CD4-positive, alpha-beta T cell treated with Interleukin-6 for 4 hours (primary cell): ENCODE measurements at regions not wholly inside any gene's neighbourhood (a gene's known extent, or its start where the extent isn't known, plus 50 kb on each side); places are given as distances from the start of the nearest gene placed in this dataset.
"Not testable (repeated sequence)": the region's sequence is repeated elsewhere in the genome, so short reads cannot be mapped to it uniquely, and the experiment has no call there.

ENCODE experiments used
- DNase-seq: peaks from one replicate; pipeline ENCODE4 v3.0.0-alpha.2; 2020; ENCODE audit warnings: mixed read lengths

DNA sequence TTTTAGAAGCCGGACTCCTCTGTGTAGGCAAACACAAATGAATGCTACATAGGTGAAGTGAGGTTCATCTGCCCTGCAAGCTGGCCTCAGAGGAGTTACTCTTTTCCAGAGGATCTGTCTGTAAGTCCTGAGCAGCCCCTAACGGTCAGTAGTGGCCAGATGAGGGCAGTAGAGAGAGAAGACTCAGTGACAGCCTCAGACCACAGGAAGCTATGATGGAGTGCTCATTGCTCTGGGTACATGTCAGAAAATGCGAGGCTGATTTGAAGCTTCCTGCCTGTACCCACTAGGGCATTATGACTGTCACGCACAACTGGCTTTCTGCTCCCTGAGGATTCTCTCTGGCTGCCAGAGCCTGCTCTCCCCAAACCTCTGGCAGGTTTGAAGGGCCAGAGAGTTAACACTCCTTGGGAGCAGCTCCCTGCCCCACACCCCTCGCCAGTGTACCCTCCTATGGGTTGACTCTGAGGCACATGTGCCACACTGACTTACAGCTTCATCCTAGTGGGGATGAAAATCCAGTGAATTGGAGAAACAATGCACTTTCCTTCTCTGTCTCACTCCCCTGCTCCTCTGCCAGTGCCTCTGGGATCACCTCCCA is 141.5 kb downstream of the GABRG2 start:
- DNase-seq, result no peak

DNA sequence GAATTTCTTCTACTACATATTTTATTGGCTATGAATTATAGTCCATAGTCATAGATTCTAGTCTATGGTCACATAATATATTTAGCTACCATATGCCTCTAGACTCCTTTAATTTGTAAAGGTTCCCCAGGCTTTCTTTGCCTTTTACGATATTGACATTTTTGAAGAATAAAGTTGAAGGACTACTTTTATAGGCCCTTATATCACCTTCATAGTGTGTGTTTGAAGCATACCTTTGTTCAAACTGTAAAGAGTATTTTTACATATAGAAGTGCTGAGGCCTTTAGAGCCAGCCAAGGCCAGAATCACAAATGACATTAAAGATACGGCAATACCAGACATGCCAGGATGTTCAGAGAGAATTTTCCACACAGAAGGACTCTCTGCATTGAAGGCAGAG is 147.0 kb downstream of the GABRG2 start:
- no peak for DNase-seq

DNA sequence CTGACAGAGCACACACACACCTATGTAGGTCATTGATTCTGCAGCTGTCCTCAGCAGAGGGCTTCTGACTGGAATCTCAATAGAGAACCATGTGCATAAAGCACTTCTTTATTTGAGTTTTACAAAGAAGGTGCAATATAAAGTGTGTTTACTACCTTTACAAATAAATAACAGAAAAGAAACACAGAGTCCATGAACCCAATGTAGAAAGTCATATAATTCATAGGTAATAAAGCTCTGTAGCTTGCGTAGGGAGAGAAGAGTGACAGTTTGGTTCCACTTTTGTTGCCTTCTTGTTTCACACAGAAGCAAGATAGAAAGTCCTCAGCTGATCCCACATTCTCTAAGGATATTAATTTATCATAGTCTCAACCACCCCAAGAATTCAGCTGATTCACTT is 149.5 kb downstream of the GABRG2 start:
- no peak for DNase-seq

DNA sequence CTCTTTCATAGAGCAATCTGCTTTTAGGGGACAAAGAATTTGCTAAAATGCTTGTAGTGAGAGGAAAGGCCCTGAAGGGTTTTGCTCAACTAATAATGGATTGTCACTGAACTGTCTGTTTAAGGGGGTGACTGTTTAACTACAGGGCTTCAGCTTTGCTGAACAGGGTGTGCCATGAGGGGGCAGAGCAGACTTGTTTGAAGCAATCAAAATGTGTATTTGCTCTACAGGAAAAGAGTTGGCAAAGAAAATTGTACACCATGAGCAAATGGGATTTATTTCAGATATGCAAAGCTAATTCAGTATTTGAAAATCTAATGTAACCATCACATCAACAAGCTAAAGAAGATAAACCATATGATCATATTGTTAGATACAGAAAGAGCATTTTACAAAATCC is 154.3 kb downstream of the GABRG2 start:
- DNase-seq, result no peak

DNA sequence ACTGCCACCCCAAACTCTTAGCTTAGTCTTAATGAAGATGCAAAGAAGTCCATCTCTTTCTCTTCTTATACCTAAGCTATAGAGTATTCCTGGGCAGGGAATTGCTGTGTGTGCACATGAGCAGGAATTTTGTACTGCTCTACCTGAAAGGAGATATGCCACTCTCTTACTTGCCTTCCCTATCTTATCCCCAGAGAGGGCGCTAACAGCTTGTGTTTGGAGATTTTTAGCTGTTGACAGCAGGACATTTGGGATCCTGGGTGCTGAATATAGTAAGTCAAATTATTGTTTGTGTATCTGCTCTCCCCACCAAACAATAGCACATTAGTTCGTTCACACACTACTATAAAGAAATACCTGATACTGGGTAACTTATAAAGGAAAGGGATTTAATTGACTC is 159.5 kb downstream of the GABRG2 start:
- DNase-seq, result no peak

DNA sequence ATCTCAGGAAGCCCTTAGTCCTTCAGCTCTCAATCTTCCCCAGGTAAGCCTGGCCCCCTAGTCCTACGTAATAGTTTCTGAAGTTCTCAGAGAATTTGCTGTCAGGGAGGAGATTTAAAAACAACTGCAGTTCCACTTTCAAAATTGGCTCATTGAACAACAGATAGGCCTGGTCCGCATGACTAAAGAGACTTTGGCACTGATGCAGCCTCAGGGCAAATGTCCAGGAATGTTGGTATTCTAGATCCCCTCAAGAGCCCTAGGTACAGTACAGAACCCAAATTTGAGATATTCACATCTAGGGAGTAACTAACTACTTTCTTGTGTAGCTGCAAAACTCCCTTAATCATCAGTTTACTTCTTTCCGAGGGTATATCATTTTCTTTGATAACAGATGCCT is 162.8 kb downstream of the GABRG2 start:
- no peak for DNase-seq

DNA sequence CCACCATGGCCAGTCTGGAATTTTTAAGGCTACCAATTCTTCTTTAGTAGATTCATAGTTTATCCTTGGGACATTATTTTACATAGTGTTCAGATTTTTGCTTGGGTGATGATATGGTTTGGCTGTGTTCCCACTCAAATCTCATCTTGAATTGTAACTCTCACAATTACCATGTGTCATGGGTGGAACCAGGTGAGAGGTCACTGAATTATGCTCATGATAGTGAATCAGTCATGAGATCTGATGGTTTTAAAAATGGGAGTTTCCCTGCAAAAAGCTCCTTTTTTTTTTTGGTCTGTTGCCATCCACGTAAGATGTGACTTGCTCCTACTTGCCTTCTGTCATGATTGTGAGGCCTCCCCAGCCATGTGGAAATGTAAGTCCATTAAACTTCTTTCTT is 163.9 kb downstream of the GABRG2 start:
- DNase-seq, result no peak

DNA sequence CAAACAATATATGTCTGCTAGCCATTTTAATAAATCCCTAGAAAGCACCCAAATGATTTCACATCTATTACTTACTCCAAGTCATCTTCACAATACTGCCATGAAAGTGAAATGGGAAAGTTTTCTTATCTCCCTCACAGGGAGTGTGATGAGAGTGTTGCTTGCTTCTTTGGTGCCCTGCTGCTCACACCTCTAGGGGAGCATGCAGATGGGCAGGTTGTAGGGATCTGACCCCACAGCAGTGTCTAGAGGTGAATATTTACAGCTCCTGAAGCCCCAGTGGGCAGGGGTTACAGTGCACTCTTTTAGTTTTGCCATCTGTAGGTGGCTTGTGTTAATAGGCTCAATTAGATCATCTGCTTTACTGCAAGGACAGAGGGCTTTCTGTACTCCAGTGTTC is 173.2 kb downstream of the GABRG2 start:
- DNase-seq, result no peak

DNA sequence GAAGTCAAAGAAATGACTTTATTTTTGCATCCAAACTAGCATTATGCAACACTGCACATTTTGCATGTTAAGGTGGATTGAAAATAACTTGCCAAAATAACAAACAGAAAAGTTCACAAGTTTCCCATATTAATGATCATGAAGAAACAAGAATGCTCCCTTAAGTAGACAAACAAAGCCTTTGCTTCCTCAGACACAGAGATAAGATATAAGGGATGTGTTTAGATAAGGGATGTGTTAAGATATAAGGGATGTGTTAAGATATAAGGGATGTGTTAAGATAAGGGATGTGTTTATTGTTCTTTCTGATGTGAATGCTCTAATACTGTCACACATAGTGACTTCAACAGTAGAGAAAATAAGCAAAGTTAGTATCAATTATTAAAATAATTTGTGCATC is 174.8 kb downstream of the GABRG2 start:
- no peak for DNase-seq

DNA sequence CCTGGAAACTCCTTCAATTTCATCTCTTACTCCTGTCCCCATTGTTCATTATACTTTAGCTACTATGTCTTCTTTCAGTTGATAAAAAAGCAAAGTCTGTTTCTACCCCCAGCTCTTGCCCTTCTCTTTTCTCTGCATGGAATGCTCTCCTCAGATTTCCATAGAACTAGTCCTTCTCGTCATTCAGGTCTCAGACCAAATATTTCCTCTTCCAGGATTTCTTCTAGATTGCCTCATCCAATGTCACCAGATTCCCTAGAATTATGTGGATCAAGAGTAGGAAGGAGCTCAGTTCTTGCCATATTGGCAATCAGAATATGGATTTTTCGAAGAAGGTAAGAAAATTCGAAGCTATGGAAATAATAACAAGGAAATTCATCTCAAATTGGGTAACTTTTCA is 176.1 kb downstream of the GABRG2 start:
- no peak for DNase-seq

DNA sequence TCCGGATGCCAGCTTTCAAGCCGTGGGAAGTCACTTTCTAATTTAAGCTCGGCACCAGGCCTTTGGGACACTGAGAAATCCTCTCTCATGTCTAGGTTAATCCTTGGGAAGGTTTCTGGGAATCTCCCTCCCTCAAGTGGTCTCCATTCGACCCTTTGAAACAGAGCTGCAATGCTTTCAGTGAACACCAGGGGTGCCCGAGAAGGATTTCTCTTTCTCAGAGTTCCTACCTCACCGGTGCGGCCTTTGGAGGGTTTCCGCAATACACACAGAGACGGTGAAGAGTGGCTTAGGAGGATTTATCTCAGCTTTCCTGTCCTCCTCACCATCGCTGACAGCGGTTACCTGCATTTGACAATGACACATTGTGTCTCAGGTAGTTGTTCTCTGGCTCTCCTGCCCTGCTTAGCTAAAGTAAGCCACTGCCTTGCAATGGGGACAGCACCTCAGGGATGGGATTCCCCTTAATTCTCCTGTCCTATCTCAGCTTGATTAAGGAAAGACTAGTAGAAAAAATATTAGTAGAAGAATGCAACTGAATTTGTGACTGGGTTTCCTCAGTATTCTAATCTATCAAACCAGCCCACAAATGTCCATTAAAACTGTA is 180.6 kb downstream of the GABRG2 start:
- no peak for DNase-seq

DNA sequence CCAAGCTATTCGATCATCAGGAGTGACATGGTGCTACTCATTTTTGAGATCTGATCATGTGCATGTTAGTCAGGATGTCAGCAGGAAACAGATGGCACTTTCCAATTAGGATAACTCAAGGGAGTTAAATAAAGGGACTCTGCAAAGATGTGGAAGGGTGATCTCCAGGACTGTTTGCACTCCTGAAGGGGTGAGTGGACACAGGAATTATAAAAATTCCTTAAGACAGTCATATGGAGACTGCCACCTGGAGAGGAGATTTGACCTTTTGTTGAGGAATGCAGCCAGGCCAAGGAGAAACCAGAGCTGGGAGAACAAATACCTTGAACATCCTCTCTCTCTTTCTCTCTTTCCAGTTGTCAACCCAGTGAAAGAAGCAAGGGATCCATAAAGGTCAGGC is 189.1 kb downstream of the GABRG2 start:
- no peak for DNase-seq

DNA sequence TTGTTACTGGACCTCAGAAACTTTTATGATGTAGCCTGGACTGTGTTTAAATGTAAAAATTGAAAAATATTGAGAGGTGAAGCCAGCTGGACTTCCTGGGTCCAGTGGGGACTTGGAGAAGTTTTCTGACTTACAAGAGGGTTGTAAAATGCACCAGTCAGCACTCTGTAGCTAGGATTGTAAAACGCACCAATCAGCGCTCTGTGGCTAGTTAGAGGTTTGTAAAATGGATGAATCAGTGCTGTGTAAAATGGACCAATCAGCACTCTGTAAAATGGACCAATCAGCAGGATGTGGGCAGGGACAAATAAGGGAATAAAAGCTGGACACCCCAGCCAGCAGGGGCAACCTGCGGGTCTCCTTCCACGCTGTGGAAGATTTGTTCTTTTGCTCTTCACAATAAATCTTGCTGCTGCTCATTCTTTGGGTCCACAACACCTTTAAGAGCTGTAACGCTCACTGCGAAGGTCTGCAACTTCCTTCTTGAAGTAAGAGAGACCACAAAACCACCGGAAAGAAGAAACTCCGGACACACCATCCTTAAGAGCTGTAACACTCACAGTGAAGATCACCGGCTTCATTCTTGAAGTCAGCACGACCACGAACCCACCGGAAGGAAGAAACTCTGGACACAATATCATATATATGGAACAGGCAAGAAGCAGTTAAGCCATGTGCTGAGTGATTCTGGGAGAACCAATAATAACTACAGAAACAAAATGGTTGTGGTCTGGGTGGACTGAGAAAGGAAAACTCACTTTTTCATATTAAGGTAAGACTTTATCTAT is 201.3 kb downstream of the GABRG2 start:
- DNase-seq, result no peak

DNA sequence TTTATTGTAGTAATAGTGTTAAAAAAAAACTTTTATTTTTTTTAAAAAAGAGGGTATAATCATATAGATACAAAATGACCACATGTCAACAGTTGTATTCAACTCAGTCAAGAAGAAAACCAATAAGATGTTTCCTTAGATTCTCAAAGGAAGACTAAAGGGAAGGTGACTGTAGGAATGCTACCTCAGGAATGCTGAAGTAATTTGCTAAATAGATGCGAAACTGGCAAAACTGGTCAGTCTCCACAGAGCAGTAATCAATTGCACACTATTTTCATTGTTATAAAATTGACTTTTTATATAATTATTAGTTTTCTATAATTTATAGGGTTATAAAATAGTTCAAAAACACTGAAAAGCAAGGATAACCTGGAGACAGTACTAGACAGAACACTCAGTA is 204.8 kb downstream of the GABRG2 start:
- no peak for DNase-seq

DNA sequence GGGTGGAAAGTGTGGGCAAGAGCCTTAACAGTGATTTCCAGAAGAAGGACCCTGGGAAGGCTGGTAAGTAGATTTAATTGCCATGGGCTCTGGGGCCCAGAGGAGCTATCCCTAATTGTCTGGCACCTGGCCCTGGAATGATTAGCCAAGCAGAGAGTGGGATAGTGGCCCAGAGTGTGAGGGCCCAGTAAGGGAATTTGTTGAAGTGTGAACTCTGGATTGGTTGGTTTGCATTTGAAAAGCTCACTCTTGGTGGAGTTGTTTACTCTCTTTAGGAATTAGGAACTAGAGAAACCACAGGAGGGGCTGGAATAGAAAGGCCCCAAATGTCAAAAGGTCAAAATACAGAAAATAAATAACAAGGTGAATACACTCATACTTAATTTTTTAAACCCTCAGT is 207.1 kb downstream of the GABRG2 start:
- DNase-seq, result no peak

DNA sequence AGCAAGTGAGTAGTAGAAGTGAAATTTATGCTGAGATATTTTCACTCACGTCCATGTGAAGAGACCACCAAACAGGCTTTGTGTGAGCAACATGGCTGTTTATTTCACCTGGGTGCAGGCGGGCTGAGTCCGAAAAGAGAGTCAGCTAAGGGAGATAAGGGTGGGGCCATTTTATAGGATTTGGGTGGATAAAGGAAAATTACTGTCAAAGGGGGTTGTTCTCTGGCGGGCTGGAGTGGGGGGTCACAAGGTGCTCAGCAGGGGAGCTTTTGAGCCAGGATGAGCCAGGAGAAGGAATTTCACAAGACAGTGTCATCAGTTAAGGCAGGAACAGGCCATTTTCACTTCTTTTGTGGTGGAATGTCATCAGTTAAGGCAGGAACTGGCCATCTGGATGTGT is 207.8 kb downstream of the GABRG2 start:
- not testable (repeated sequence) for DNase-seq

DNA sequence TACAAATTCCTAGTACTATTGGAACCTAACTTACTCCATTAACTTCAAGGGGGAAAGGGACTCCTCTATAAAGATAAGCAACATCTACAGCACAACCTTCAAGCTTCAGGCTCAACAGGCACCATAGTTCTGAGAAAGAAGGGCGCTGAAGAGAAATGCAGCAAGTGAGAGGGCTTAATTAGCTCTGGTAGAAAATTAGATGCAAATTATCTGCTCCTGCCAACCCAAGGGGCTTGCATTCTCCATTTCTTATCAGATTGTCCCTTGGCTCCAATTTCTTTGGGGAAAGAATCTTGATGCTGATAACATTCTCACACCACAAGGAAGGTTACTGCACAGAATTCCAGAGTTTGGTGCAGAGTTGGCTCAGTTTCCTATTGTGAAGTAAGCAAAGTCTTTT is 214.6 kb downstream of the GABRG2 start:
- no peak for DNase-seq

DNA sequence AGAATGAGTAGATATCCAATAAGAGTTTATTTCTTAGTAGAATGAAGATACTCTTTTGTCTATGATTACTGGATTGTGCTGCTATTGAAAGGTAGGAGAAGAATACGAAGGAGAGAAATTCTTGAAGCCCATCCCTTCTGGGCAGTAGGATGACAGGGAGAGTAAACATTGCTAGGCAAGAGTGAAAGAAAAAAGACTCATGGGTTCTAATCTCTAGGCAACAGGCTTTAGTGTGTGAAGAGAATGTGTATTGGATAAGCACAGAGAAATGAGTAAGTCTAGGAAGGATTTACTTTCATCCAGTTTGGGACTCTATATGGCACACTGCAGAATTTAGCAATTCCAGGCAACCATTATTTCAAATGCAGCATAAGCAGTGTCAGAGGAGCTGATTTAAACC is 216.0 kb downstream of the GABRG2 start:
- DNase-seq, result no peak

DNA sequence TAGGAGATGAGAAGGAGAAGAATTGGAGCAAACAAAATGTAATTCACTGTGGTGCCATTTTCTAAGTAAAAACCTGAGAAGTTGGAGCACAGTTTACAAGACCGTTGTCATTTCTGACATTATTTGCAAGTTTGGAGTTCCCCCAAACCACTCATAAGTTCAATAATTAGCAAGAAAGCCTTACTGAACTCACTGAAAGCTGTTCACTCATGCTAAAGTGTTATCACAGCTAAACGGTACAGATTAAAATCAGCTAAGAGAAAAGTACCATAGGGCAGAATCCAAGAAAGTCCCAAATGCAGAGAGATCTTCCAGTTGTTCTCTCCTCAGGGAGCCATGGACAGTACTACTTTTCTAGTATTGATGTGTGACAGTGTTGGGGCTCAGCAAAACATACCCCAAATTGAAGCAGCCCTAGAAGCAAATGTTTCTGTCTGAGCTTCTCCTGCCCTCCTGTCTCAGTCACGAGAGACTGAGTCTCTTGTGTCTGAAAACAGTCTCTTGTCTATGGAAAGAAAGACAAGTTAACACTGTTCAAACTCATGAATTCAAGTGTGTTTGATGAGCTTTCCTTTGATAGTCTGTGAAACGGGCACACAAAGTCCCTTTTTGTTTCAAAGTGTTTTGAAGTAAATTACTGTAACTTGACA is 221.2 kb downstream of the GABRG2 start:
- no peak for DNase-seq

DNA sequence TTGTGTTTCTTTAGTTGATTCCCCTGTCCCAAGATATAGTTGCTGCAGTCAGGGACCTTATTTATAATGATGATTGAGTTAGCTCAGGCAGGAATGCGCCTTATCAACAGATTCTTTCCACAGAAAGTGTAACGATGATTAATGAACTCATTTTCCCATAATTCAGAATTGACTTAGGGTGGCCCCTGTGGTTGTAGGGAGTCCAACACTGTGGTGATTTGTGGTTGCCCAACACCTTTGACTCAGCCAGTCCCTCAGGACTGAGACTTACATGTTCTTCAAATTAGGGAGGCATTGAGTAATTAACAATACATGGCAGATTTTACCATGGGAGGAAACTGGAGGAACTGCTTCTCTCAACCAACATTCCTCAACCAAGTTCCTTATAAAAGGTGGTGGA is 221.9 kb downstream of the GABRG2 start:
- no peak for DNase-seq

DNA sequence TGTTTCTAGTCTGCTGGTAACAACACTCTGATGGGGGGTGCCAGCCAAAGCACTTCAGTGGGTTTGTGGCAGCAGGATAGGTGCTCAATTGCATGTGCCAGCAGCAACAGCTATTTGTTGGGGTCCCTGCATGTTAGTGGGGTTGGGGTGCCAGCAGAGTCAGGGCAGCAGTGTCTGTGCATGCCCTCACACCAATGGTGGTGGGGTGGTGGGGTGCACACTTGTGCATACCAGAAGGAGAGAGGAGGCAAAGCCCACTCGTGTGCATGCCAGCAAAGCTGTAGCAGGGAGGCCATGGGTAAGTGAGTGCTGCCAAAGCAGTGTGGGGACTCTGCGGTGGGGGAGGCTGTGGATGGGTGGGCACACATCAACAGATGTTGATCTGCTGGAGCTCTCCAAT is 232.2 kb downstream of the GABRG2 start:
- no peak for DNase-seq

DNA sequence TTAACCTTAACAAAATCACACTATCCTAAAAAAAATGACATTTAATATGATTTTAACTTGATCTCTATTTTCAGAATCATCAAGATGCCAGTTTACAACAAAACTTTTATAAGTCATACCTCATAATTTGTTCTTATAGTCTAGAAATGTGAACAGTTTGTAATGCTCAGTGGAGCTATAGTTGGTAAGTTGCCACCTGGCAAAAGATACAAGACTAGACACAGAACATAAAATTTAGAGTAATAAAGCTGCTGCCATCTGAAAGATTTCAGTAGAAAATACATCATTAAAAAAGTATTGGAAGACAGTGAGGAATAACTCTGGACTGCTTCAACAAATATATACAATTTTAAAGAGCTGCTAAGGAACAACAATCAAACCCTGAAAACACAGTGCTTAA is 233.8 kb downstream of the GABRG2 start:
- DNase-seq, result no peak

DNA sequence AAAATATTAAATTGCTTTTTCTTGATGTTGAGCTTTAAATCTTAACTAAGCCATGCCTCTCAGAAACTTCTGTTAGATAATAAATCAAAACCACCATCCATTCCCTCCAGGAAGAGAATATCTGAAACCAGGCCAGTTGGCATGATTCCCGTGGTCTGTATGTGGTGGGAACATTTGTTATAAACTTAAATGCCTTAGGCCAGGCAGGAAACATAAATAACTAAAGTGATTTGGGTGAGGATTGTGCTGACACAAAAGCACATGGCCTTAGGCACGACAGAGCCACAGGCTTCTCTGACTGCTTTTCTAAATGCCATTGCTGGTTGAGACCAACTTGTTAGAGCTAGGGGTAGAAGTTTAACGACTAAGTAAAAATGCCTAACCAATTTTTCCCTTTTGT is 255.9 kb downstream of the GABRG2 start:
- DNase-seq, result no peak

DNA sequence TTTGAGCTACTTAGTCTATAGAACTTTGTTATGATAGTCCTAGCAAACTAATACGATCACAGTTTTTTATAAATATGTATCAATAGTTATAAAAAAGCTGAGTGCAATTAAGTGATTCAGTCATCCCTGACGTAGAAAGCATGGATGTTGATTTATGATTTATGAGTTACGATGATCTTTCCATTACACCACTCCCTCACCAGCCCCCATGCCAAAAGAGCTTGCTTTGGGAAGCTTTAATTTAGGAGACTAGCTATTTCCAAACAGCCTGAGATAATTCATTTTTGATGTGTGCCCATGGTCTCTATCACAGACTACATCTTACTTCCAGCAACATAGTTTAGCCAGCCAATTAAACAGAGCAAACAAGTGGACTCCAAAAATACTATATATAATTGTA is 256.8 kb downstream of the GABRG2 start:
- no peak for DNase-seq
